ENCODE measurements at regions not wholly inside any gene's neighbourhood (a gene's known extent, or its start where the extent isn't known, plus 50 kb on each side); places are given as distances from the start of the nearest gene placed in this dataset.

- H3K36me3 Mint-ChIP-seq (ENCODE audit: insufficient read depth in 2 of 2) = no peaks in the 10 kb centered on the region
- no peaks in the 10 kb centered on the region for H3K9me3 Mint-ChIP-seq
- H3K4me3 Mint-ChIP-seq = no peak overlapping the region
- no peak for DNase-seq
- H3K4me1 Mint-ChIP-seq (ENCODE audit: low read depth) = no peaks in the 10 kb centered on the region
- ATAC-seq (replicated peaks in 1 of 2) = no peak
- no peak overlapping the region for H3K27ac Mint-ChIP-seq
- H3K27me3 Mint-ChIP-seq (ENCODE audit: low read depth) = no peaks in the 10 kb centered on the region
Measured at GRCh38 chr4:143046906-143047305, 137.8 kb upstream of the USP38 start.

- no peak overlapping the region for H3K4me3 Mint-ChIP-seq
- H3K27ac Mint-ChIP-seq = no peak overlapping the region
- H3K9me3 Mint-ChIP-seq = peaks cover 0 to 6% of the 10 kb centered on the region in 2 donors
- no peak for ATAC-seq (replicated peaks in 1 of 2)
- no peak for DNase-seq
- no peaks in the 10 kb centered on the region for H3K27me3 Mint-ChIP-seq (ENCODE audit: low read depth)
- no peaks in the 10 kb centered on the region for H3K36me3 Mint-ChIP-seq (ENCODE audit: insufficient read depth in 2 of 2)
- no peaks in the 10 kb centered on the region for H3K4me1 Mint-ChIP-seq (ENCODE audit: low read depth)
Measured at GRCh38 chr4:143054971-143055370, 129.7 kb upstream of the USP38 start.

- ATAC-seq (replicated peaks in 1 of 2) (no peak), DNase-seq (no peak)
- no peaks in the 10 kb centered on the region for H3K36me3 Mint-ChIP-seq (ENCODE audit: insufficient read depth in 2 of 2)
- H3K4me3 Mint-ChIP-seq = no peak overlapping the region
- no peak overlapping the region for H3K27ac Mint-ChIP-seq
- peaks cover 0 to 6% of the 10 kb centered on the region in 2 donors for H3K9me3 Mint-ChIP-seq
- no peaks in the 10 kb centered on the region for H3K27me3 Mint-ChIP-seq (ENCODE audit: low read depth)
- no peaks in the 10 kb centered on the region for H3K4me1 Mint-ChIP-seq (ENCODE audit: low read depth)
Measured at GRCh38 chr4:143055997-143056396, 128.7 kb upstream of the USP38 start.

GRCh38 chr4:143071351-143071750, 113.4 kb upstream of the USP38 start:
- Mint-ChIP-seq H3K27ac (no peak overlapping the region), H3K9me3 (peaks cover 13% of the 10 kb centered on the region in 2 donors), H3K4me1 (ENCODE audit: low read depth) (no peaks in the 10 kb centered on the region), H3K36me3 (ENCODE audit: insufficient read depth in 2 of 2) (no peaks in the 10 kb centered on the region), H3K4me3 (no peak overlapping the region), H3K27me3 (ENCODE audit: low read depth) (no peaks in the 10 kb centered on the region)
- no peak for DNase-seq
- ATAC-seq (replicated peaks in 1 of 2) = no peak

GRCh38 chr4:143076723-143077122, 108.0 kb upstream of the USP38 start:
- H3K9me3 Mint-ChIP-seq = peaks cover 0 to 2% of the 10 kb centered on the region in 2 donors
- H3K27me3 Mint-ChIP-seq (ENCODE audit: low read depth) = no peaks in the 10 kb centered on the region

GRCh38 chr4:143082701-143083100, 102.0 kb upstream of the USP38 start:
- Mint-ChIP-seq H3K27me3 (ENCODE audit: low read depth) (no peaks in the 10 kb centered on the region), H3K9me3 (no peaks in the 10 kb centered on the region), H3K4me1 (ENCODE audit: low read depth) (no peaks in the 10 kb centered on the region), H3K4me3 (no peak overlapping the region), H3K36me3 (ENCODE audit: insufficient read depth in 2 of 2) (no peaks in the 10 kb centered on the region), H3K27ac (no peak overlapping the region)
- ATAC-seq (replicated peaks in 1 of 2) = no peak
- DNase-seq = no peak

More at GRCh38 chr4:143076723-143077122, 108.0 kb upstream of the USP38 start:
- Mint-ChIP-seq H3K4me3 (no peak overlapping the region), H3K4me1 (ENCODE audit: low read depth) (no peaks in the 10 kb centered on the region), H3K36me3 (ENCODE audit: insufficient read depth in 2 of 2) (no peaks in the 10 kb centered on the region), H3K27ac (no peak overlapping the region)
- DNase-seq (no peak), ATAC-seq (replicated peaks in 1 of 2) (no peak)

- Mint-ChIP-seq H3K36me3 (ENCODE audit: insufficient read depth in 2 of 2) (no peaks in the 10 kb centered on the region), H3K9me3 (no peaks in the 10 kb centered on the region), H3K27me3 (ENCODE audit: low read depth) (no peaks in the 10 kb centered on the region), H3K4me3 (no peak overlapping the region), H3K4me1 (ENCODE audit: low read depth) (no peaks in the 10 kb centered on the region), H3K27ac (no peak overlapping the region)
- DNase-seq (no peak), ATAC-seq (replicated peaks in 1 of 2) (no peak)
Measured at GRCh38 chr4:143083756-143084472, 100.8 kb upstream of the USP38 start.

GRCh38 chr4:143084566-143084965, 100.2 kb upstream of the USP38 start:
- Mint-ChIP-seq H3K36me3 (ENCODE audit: insufficient read depth in 2 of 2) (no peaks in the 10 kb centered on the region), H3K4me1 (ENCODE audit: low read depth) (no peaks in the 10 kb centered on the region), H3K27ac (no peak overlapping the region), H3K27me3 (ENCODE audit: low read depth) (no peaks in the 10 kb centered on the region), H3K4me3 (no peak overlapping the region), H3K9me3 (no peaks in the 10 kb centered on the region)
- ATAC-seq (replicated peaks in 1 of 2) (no peak), DNase-seq (no peak)

GRCh38 chr4:143085224-143085623, 99.5 kb upstream of the USP38 start:
- ATAC-seq (replicated peaks in 1 of 2) = no peak
- Mint-ChIP-seq H3K36me3 (ENCODE audit: insufficient read depth in 2 of 2) (no peaks in the 10 kb centered on the region), H3K9me3 (no peaks in the 10 kb centered on the region), H3K27ac (no peak overlapping the region), H3K4me1 (ENCODE audit: low read depth) (no peaks in the 10 kb centered on the region), H3K4me3 (no peak overlapping the region), H3K27me3 (ENCODE audit: low read depth) (no peaks in the 10 kb centered on the region)
- DNase-seq = no peak

- H3K4me3 Mint-ChIP-seq = no peak overlapping the region
- no peaks in the 10 kb centered on the region for H3K4me1 Mint-ChIP-seq (ENCODE audit: low read depth)
- no peak for DNase-seq
- no peaks in the 10 kb centered on the region for H3K9me3 Mint-ChIP-seq
- no peak for ATAC-seq (replicated peaks in 1 of 2)
- H3K27me3 Mint-ChIP-seq (ENCODE audit: low read depth) = no peaks in the 10 kb centered on the region
- H3K27ac Mint-ChIP-seq = no peak overlapping the region
- H3K36me3 Mint-ChIP-seq (ENCODE audit: insufficient read depth in 2 of 2) = no peaks in the 10 kb centered on the region
Measured at GRCh38 chr4:143085659-143086058, 99.1 kb upstream of the USP38 start.

- Mint-ChIP-seq H3K4me1 (ENCODE audit: low read depth) (no peaks in the 10 kb centered on the region), H3K4me3 (no peak overlapping the region), H3K27me3 (ENCODE audit: low read depth) (no peaks in the 10 kb centered on the region), H3K36me3 (ENCODE audit: insufficient read depth in 2 of 2) (no peaks in the 10 kb centered on the region), H3K9me3 (no peaks in the 10 kb centered on the region), H3K27ac (no peak overlapping the region)
- DNase-seq = no peak
- no peak for ATAC-seq (replicated peaks in 1 of 2)
Measured at GRCh38 chr4:143089291-143089690, 95.4 kb upstream of the USP38 start.

GRCh38 chr4:143089847-143090246, 94.9 kb upstream of the USP38 start:
- no peak overlapping the region for H3K4me3 Mint-ChIP-seq
- ATAC-seq (replicated peaks in 1 of 2) (no peak), DNase-seq (no peak)
- H3K9me3 Mint-ChIP-seq = no peaks in the 10 kb centered on the region
- H3K27ac Mint-ChIP-seq = no peak overlapping the region
- H3K36me3 Mint-ChIP-seq (ENCODE audit: insufficient read depth in 2 of 2) = no peaks in the 10 kb centered on the region
- H3K27me3 Mint-ChIP-seq (ENCODE audit: low read depth) = no peaks in the 10 kb centered on the region
- no peaks in the 10 kb centered on the region for H3K4me1 Mint-ChIP-seq (ENCODE audit: low read depth)

- no peaks in the 10 kb centered on the region for H3K4me1 Mint-ChIP-seq (ENCODE audit: low read depth)
- DNase-seq = no peak
- H3K27ac Mint-ChIP-seq = no peak overlapping the region
- no peaks in the 10 kb centered on the region for H3K27me3 Mint-ChIP-seq (ENCODE audit: low read depth)
- no peaks in the 10 kb centered on the region for H3K36me3 Mint-ChIP-seq (ENCODE audit: insufficient read depth in 2 of 2)
- no peak for ATAC-seq (replicated peaks in 1 of 2)
- H3K9me3 Mint-ChIP-seq = no peaks in the 10 kb centered on the region
- H3K4me3 Mint-ChIP-seq = no peak overlapping the region
Measured at GRCh38 chr4:143091862-143092261, 92.9 kb upstream of the USP38 start.

GRCh38 chr4:143095447-143095846, 89.3 kb upstream of the USP38 start:
- DNase-seq (no peak), ATAC-seq (replicated peaks in 1 of 2) (no peak)
- Mint-ChIP-seq H3K9me3 (no peaks in the 10 kb centered on the region), H3K27me3 (ENCODE audit: low read depth) (no peaks in the 10 kb centered on the region), H3K4me1 (ENCODE audit: low read depth) (no peaks in the 10 kb centered on the region), H3K27ac (no peak overlapping the region), H3K4me3 (no peak overlapping the region), H3K36me3 (ENCODE audit: insufficient read depth in 2 of 2) (no peaks in the 10 kb centered on the region)
